Skeletal muscle cell (primary cell): ENCODE measurements at regions not wholly inside any gene's neighbourhood (a gene's known extent, or its start where the extent isn't known, plus 50 kb on each side); places are given as distances from the start of the nearest gene placed in this dataset.
"Not testable (repeated sequence)": the region's sequence is repeated elsewhere in the genome, so short reads cannot be mapped to it uniquely, and the experiment has no call there.

ENCODE experiments used
- DNase-seq: peaks from one replicate; pipeline ENCODE4 v3.0.0-alpha.2; 2010; ENCODE audit warnings: low read depth
- H3K4me3 ChIP-seq: 2 replicates; pipeline ENCODE4 v1.5.1; 2011; ENCODE audit warnings: low read depth, mild to moderate bottlenecking, control low read depth, low read length, moderate library complexity

- DNase-seq = no peak
- H3K4me3 ChIP-seq = no peak overlapping the region
Measured at GRCh38 chr2:173684896-173685459, 280.2 kb downstream of the SP3 start.

GRCh38 chr2:173690349-173690748 lies 274.8 kb downstream of the SP3 start:
- DNase-seq = no peak
- no peak overlapping the region for H3K4me3 ChIP-seq

GRCh38 chr2:173692068-173692467 lies 273.1 kb downstream of the SP3 start:
- DNase-seq = no peak
- H3K4me3 ChIP-seq = no peak overlapping the region

- DNase-seq = no peak
- no peak overlapping the region for H3K4me3 ChIP-seq
Measured at GRCh38 chr2:173693044-173693589, 272.1 kb downstream of the SP3 start.

GRCh38 chr2:173696274-173696673 lies 268.9 kb downstream of the SP3 start:
- no peak for DNase-seq

GRCh38 chr2:173697929-173698328 lies 267.2 kb downstream of the SP3 start:
- no peak for DNase-seq
- no peak overlapping the region for H3K4me3 ChIP-seq

More at GRCh38 chr2:173696274-173696673, 268.9 kb downstream of the SP3 start:
- no peak overlapping the region for H3K4me3 ChIP-seq

DNA sequence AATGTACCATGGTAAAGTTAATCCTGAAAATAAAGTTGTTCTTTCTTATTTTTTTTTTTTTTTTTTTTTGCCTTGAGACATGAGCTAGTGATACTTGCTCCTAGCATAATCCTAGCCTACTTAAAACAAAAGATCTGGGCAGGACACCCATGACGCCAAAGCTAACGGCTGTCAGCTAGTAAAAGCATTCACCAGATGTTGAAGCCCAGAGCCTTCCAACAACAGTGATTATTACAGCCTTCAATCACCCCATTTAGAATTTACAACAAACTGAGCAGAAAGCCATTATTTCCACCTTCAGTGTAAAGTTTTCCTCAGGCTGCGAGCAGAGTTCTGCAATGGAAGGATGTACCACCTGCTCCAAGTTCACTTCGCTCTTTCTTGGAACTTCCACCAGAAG lies 259.5 kb downstream of the SP3 start:
- no peak overlapping the region for H3K4me3 ChIP-seq
- no peak for DNase-seq

DNA sequence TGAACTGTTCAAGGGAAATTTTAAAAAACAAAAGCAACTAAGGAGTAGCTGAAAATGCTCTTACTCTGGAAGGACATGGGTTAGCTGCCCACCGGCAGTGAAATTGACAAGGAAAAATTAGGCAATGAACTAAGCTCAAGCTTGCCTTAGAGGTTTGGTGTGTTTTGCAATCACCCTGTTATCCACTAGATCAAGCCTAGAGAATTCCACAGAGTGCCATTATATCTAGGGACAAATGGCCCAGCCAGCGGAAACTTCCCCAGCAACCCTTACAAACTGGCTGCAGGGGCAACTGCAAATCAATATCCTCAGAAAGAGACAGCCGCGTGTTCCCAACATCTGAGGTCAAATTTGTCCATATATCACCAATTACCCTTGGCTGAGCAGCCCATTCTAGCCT lies 258.2 kb downstream of the SP3 start:
- no peak overlapping the region for H3K4me3 ChIP-seq
- DNase-seq = no peak

DNA sequence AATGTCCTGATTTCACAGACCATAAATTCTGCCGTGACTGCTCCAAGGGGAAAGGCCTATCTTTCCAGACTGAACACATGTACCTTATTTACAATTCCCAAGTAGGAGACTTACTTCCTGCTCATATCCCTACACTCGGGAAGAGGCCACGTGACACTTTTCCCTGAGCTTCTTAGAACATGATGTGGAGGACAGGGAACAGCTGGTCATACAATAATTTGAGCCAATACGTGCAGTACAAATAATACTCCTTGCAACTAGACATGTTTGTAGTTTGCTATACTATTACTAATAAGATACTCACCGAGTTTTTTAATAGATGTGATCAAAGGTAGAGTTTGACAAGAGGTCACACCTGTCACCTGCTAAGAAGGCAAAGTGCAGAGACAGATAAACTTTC lies 256.4 kb downstream of the SP3 start:
- no peak for DNase-seq
- no peak overlapping the region for H3K4me3 ChIP-seq

GRCh38 chr2:173711816-173712215 lies 253.4 kb downstream of the SP3 start:
- DNase-seq = no peak
- H3K4me3 ChIP-seq = no peak overlapping the region

DNA sequence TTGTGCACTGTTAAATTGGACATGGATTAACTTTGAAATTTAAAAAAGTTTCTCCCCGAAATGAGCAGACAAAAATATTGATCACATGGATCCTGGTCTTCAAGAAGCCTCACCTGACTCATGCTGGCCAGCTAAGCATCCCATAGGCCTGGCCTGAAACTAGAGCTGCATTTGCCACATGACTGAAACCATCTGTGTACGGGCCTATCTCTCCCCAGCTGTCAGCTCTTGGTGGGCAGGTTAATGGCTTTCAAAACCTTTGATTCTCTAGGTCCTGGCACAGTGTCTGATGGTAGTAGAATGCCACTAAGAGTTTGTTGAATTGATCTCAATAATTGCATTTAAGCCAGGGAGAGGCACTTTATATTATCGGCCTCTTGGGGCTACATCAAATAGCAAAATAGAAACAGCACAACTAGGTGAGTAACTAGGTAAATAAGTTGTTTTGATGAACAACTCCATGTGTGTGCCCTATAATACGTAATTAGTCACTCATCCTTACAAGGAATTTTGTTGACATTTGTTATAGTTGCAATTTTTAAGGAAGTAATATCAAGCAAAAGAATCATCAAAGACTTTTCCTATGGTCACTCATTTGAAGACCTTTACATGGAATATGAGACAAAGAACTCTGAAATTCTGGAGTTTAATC lies 251.1 kb downstream of the SP3 start:
- H3K4me3 ChIP-seq = no peak overlapping the region
- no peak for DNase-seq

- no peak for DNase-seq
- H3K4me3 ChIP-seq = no peak overlapping the region
Measured at GRCh38 chr2:173715441-173715840, 249.7 kb downstream of the SP3 start.

GRCh38 chr2:173716458-173717052 lies 248.6 kb downstream of the SP3 start:
- no peak overlapping the region for H3K4me3 ChIP-seq
- DNase-seq = no peak

DNA sequence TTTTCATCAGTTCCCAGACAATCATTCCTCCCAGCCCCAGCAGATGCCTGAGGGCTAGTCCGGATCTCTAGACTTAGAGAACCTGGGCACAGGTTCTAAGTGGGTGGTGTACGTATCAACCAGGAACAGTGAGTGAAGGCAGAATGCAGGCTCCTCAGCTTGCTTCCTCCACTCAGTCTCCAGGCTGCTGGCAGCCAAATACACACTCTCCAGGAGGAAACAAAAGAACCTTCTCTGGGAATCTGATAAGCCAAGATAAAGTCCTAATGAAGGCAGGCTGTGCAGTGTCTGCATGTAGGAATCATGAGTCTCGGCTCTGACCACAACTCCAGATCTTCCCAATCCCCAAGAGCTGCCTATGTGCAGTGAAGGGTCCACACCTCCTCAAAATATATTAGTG lies 245.7 kb downstream of the SP3 start:
- no peak for DNase-seq
- no peak overlapping the region for H3K4me3 ChIP-seq

- peak; percentile 42 for DNase-seq
- no peak overlapping the region for H3K4me3 ChIP-seq
Measured at GRCh38 chr2:173720306-173720705, 244.9 kb downstream of the SP3 start.

DNA sequence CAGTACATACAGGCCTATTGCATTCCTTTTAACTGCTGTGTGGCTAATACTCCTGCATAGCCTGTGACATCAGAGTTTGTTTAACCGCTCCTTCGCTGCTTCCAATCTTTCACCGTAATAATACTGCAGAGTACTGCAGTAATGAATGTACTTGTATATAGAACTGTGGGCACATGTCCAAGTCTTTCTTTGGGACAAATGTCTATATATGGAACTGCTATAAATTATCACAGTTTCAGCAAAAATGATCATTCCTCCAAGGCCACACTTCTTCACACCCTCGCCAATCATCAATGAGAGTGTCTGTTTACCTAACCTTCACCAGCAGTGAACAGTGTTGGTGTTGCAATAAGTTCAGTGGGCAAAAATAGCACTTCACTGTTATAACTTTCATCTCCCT lies 230.4 kb downstream of the SP3 start:
- H3K4me3 ChIP-seq = no peak overlapping the region
- no peak for DNase-seq

DNA sequence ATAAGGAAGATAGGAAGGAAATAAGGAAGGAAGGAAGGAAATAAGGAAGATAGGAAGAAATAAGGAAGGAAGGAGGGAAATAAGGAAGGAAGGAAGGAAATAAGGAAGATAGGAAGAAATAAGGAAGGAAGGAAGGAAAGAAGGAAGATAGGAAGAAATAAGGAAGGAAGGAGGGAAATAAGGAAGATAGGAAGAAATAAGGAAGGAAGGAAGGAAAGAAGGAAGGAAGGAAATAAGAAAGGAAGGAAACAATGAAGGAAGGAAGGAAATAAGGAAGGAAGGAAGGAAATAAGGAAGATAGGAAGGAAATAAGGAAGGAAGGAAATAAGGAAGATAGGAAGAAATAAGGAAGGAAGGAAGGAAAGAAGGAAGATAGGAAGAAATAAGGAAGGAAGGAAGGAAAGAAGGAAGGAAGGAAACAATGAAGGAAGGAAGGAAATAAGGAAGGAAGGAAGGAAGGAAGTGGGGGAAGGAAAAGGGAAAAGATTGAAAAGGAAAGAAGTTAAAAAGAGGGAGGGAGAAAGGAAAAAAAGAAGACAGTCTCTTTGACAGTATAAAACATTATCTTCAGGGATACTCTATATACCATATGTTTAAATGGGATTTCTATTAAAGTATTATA lies 227.1 kb downstream of the SP3 start:
- H3K4me3 ChIP-seq, DNase-seq: not testable (repeated sequence)

- no peak overlapping the region for H3K4me3 ChIP-seq
- no peak for DNase-seq
Measured at GRCh38 chr2:173739006-173739405, 226.2 kb downstream of the SP3 start.

DNA sequence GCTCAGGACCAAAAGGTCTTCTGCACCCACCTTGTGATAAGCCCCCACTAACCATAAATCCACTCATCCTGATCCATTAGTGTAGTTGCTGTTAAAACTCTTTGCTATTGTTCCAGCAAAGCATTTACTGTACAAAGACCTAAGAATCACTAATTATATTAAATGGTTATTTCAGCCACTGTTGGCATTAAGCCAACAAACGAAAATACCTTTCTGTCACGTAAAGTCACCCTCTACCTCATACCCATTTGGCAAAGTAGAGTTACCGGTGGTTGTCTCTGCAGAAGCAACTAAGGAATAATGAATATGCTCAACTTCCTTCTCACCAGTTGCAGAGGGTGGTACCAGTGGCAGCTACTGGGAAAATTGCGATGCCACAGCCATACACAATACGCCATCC lies 224.5 kb downstream of the SP3 start:
- no peak overlapping the region for H3K4me3 ChIP-seq
- no peak for DNase-seq

DNA sequence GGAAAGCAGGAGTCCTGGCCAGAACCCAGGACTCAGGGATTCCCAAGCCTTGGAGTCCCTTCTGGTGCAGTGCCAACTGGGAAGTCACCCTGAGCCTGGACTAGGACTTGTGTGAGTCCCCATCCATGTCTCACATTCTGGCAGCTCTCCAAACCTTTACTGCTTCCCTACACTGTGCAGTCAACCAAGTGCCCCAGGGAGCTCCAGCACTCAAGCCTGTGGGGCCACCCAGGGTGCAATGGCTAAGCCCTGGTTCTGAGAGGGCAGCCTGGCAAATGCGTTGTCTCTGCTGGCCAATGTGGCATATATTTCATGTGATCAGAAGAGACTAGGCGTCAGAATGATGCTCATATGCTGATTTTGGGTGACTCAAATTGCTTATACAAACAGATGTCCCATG lies 223.4 kb downstream of the SP3 start:
- no peak overlapping the region for H3K4me3 ChIP-seq
- no peak for DNase-seq

GRCh38 chr2:173747035-173747434 lies 218.1 kb downstream of the SP3 start:
- H3K4me3 ChIP-seq = no peak overlapping the region
- DNase-seq = no peak
